Upper lobe of right lung (tissue), 1 donor: ENCODE measurements at regions not wholly inside any gene's neighbourhood (a gene's known extent, or its start where the extent isn't known, plus 50 kb on each side); places are given as distances from the start of the nearest gene placed in this dataset.

Experiments
- ATAC-seq: fragments of 200-7000 bp; cut with Tn5 transposase; one replicate; pipeline ENCODE4 v1.9.1; 2020; ENCODE audit warnings: mild to moderate bottlenecking, moderate library complexity
- DNase-seq: peaks from one replicate; pipeline ENCODE4 v3.0.0-alpha.2; 2020
- H3K27ac ChIP-seq: fragments of 200-600 bp; one replicate; pipeline ENCODE4 v1.8.0; 2022
- H3K27me3 ChIP-seq: fragments of 200-600 bp; one replicate; pipeline ENCODE4 v1.8.0; 2022; ENCODE audit warnings: mild to moderate bottlenecking
- H3K36me3 ChIP-seq: fragments of 200-600 bp; one replicate; pipeline ENCODE4 v1.8.0; 2022
- H3K4me1 ChIP-seq: fragments of 200-600 bp; one replicate; pipeline ENCODE4 v1.8.0; 2022
- H3K4me3 ChIP-seq: fragments of 200-600 bp; one replicate; pipeline ENCODE4 v1.8.0; 2022; ENCODE audit warnings: mild to moderate bottlenecking
- H3K9me3 ChIP-seq: fragments of 200-600 bp; one replicate; pipeline ENCODE4 v1.8.0; 2022
- intact Hi-C: fragments of 100-400 bp; cut with DNase I; formaldehyde crosslinking; loops from one replicate; pipeline ENCODE4 v1.11.0; 2022
- TF ChIP-seq, protein P1 (sequence below): fragments of 200-600 bp; IDR thresholded peaks from one replicate; pipeline ENCODE4 v1.8.0; 2022; ENCODE audit warnings: antibody characterized with exemption
- donor health status: DM: no; HTN: yes; CAD: no; lungs with severe emphysema.

DNA sequence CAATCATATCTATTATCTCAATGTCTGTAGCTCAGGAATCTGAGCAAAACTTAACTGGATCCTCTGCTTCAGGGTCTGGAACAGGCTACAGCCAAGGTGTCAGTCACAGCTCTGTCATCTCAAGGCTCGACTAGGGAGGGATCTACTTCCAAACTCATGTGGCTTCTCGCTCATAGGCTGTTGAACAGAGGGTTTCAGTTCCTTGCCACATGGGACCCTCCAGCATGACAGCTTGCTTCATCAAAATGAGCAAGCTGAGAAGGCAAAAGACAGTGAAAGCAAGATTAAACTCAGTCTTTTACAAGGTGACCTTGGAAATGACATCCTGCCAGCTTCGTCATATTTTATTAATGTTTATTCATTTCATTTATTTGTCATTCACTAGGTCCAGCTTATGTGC is 111.7 kb downstream of the GADD45G start:
- H3K4me3 ChIP-seq = no peak overlapping the region
- H3K4me1 ChIP-seq = peaks cover 3% of the 10 kb centered on the region
- TF ChIP-seq, protein P1, sequence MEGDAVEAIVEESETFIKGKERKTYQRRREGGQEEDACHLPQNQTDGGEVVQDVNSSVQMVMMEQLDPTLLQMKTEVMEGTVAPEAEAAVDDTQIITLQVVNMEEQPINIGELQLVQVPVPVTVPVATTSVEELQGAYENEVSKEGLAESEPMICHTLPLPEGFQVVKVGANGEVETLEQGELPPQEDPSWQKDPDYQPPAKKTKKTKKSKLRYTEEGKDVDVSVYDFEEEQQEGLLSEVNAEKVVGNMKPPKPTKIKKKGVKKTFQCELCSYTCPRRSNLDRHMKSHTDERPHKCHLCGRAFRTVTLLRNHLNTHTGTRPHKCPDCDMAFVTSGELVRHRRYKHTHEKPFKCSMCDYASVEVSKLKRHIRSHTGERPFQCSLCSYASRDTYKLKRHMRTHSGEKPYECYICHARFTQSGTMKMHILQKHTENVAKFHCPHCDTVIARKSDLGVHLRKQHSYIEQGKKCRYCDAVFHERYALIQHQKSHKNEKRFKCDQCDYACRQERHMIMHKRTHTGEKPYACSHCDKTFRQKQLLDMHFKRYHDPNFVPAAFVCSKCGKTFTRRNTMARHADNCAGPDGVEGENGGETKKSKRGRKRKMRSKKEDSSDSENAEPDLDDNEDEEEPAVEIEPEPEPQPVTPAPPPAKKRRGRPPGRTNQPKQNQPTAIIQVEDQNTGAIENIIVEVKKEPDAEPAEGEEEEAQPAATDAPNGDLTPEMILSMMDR = no peak
- H3K27me3 ChIP-seq = no peaks in the 10 kb centered on the region
- intact Hi-C loops = no loop called here
- no peaks in the 10 kb centered on the region for H3K9me3 ChIP-seq
- no peak for DNase-seq
- H3K36me3 ChIP-seq = no peaks in the 10 kb centered on the region
- no peak overlapping the region for H3K27ac ChIP-seq
- no peak for ATAC-seq

DNA sequence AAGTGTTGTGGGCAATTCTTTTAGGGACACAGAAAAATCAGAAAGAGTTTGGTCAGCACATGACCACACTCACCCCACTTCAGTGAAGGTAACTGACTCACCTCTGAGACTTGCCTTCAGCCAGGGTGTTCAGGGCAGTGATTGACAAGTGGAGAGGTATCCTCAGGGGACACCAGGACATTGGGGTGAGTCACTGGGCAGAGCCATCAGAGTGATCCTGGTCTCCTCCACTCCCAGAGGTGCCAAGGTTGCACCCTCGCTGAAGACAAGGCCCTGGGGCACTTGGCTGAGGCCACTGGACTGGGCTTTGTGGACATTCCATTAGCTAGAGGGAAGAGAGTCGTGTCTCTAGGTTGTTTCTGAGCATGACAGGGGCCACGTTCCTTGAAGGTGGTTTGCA is 113.4 kb downstream of the GADD45G start:
- ATAC-seq = no peak
- H3K27me3 ChIP-seq = no peaks in the 10 kb centered on the region
- no peaks in the 10 kb centered on the region for H3K9me3 ChIP-seq
- no peak overlapping the region for H3K4me3 ChIP-seq
- H3K27ac ChIP-seq = no peak overlapping the region
- intact Hi-C loops = no loop called here
- peaks cover 3% of the 10 kb centered on the region for H3K4me1 ChIP-seq
- TF ChIP-seq, protein P1 = no peak
- no peak for DNase-seq
- no peaks in the 10 kb centered on the region for H3K36me3 ChIP-seq

DNA sequence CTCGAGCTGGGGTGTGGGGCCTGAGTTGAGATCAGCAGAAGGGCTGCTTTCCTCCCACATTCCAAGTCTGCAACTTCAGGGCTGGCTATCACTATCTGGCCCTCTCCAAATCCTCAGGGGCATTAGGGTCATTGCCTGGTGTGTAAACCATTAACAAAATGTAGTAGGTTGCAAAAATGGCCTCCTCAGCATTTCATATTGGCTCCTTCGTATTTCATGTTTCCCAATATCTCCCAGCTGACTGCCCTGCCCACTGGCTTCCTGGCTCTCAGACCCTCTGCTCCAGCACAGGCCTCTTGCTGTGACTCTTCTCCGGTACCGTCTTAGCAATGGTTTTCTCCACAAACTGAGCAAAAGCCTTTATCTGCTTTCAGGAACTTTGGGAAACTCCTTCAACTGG is 113.8 kb downstream of the GADD45G start:
- DNase-seq (no peak), ATAC-seq (no peak)
- no peaks in the 10 kb centered on the region for H3K9me3 ChIP-seq
- intact Hi-C loops = no loop called here
- no peaks in the 10 kb centered on the region for H3K27me3 ChIP-seq
- H3K4me3 ChIP-seq = no peak overlapping the region
- no peak overlapping the region for H3K27ac ChIP-seq
- no peaks in the 10 kb centered on the region for H3K36me3 ChIP-seq
- TF ChIP-seq, protein P1 = no peak
- peaks cover 3% of the 10 kb centered on the region for H3K4me1 ChIP-seq

DNA sequence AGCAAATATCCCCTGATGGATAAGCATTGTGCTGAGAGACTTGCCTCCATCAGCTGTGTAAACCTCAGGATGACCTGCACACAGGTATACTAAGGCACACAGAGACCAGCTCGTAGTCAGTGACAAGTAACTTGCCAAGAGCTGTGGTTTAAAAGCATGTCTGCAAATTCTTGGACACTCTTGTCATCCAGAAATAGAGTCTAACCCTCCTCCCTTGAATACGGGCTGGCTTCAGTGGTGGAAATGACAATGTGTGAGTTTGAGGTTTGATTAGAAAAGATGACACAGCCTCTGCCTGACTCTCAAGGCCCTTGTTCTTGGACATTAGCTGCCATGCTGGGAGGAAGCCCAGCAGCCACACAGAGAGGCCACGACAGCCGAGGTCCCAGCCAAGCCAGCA is 114.4 kb downstream of the GADD45G start:
- intact Hi-C loops = no loop called here
- TF ChIP-seq, protein P1 = no peak
- Histone ChIP-seq H3K4me1 (peaks cover 3% of the 10 kb centered on the region), H3K27ac (no peak overlapping the region), H3K27me3 (no peaks in the 10 kb centered on the region), H3K4me3 (no peak overlapping the region), H3K9me3 (no peaks in the 10 kb centered on the region), H3K36me3 (no peaks in the 10 kb centered on the region)
- DNase-seq (no peak), ATAC-seq (no peak)

DNA sequence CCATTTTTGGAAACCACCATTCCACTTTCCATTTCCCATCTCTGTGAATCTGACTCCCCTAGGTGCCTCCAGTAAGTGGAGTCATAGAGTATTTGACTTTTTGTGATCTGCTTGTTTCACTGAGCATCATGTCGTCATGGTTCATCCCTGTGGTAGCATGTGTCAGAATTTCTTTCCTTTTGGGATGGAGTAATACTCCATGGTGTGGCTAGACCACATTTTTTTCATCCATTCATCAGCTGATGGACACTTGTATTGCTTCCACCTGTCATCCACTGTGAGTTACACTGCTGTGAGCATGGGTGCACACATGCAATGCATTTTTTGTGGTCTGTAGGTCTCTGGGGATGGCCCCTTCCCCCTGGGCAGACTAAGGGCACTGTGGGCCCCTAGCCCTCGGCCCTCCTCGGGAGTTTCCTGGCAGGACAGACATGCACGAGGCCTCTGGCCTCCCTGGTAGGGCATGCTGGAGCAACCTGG is 115.9 kb downstream of the GADD45G start:
- ATAC-seq = no peak
- Histone ChIP-seq H3K36me3 (no peaks in the 10 kb centered on the region), H3K27me3 (no peaks in the 10 kb centered on the region), H3K27ac (no peak overlapping the region), H3K9me3 (no peaks in the 10 kb centered on the region), H3K4me1 (peaks cover 3% of the 10 kb centered on the region), H3K4me3 (no peak overlapping the region)
- DNase-seq = no peak
- intact Hi-C loops = no loop called here
- TF ChIP-seq, protein P1 = no peak

DNA sequence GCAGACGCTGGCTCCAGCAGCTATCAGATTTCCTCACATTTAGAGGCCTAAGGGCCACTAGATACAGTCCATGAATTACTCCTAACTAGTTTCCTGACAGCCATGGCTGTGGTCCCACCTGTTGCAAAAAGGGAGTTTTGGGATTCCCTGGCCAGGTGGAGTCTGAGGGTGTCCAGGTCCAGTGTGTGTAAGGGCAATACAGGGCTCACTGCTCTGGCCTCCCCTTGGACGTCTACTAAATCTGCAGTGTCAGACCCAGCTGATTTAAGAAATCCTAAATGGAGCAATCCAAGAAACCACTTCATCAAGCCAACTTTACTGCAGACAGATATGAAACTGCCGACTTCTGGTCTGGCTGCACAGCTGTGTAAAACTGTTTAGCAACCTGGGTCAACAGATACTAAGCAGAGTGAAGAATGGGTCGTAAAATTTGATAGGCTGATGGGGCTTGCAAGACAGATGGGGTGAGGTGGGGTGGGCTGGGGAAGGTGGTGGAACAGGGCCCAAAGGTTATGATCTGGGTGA is 116.4 kb downstream of the GADD45G start:
- ATAC-seq = peak; percentile 71
- no peak overlapping the region for H3K27ac ChIP-seq
- DNase-seq = no peak

More for the DNA sequence above, 116.4 kb downstream of the GADD45G start:
- intact Hi-C loops = no loop called here
- Histone ChIP-seq H3K4me1 (peaks cover 3% of the 10 kb centered on the region), H3K27me3 (no peaks in the 10 kb centered on the region), H3K9me3 (no peaks in the 10 kb centered on the region), H3K36me3 (no peaks in the 10 kb centered on the region), H3K4me3 (no peak overlapping the region)
- TF ChIP-seq, protein P1 = no peak
